Tibial nerve (tissue), 3 donors: ENCODE measurements at regions not wholly inside any gene's neighbourhood (a gene's known extent, or its start where the extent isn't known, plus 50 kb on each side); places are given as distances from the start of the nearest gene placed in this dataset.
"Not testable (repeated sequence)": the region's sequence is repeated elsewhere in the genome, so short reads cannot be mapped to it uniquely, and the experiment has no call there.

ENCODE experiments used
- POLR2A ChIP-seq, 2 donors: fragments of 450-650 bp; IDR thresholded peaks; one replicate each; pipeline ENCODE4 v1.6.1; 2017; ENCODE audit warnings: antibody characterized with exemption in 2 of 2, mild to moderate bottlenecking in 2 of 2, moderate library complexity in 2 of 2
- TF ChIP-seq, protein P1 (sequence below), 5 experiments: fragments of 200-600 bp in 3 of 5; fragments of 450-650 bp in 2 of 5; sonication (generic) in 3 of 5; IDR thresholded peaks; one replicate each; pipeline ENCODE4 v1.5.1; 2016 to 2019; ENCODE audit warnings: antibody characterized with exemption in 5 of 5, mild to moderate bottlenecking in 3 of 5, moderate library complexity in 2 of 5

DNA sequence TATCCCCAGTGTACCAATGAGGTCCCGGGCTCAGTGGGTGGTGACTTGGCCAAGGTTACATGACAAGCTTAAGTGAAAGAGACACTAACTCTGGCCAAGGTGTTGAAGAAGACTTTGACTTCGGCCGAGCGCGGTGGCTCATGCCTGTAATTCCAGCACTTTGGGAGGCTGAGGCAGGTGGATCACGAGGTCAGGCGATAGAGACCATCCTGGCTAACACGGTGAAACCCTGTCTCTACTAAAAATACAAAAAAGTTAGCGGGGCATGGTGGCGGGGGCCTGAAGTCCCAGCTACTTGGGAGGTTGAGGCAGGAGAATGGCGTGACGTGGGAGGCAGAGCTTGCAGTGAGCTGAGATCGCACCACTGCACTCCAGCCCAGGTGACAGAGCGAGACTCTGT, 65.6 kb upstream of the OPN4 start:
- TF ChIP-seq, protein P1, sequence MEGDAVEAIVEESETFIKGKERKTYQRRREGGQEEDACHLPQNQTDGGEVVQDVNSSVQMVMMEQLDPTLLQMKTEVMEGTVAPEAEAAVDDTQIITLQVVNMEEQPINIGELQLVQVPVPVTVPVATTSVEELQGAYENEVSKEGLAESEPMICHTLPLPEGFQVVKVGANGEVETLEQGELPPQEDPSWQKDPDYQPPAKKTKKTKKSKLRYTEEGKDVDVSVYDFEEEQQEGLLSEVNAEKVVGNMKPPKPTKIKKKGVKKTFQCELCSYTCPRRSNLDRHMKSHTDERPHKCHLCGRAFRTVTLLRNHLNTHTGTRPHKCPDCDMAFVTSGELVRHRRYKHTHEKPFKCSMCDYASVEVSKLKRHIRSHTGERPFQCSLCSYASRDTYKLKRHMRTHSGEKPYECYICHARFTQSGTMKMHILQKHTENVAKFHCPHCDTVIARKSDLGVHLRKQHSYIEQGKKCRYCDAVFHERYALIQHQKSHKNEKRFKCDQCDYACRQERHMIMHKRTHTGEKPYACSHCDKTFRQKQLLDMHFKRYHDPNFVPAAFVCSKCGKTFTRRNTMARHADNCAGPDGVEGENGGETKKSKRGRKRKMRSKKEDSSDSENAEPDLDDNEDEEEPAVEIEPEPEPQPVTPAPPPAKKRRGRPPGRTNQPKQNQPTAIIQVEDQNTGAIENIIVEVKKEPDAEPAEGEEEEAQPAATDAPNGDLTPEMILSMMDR (IDR thresholded peaks at IDR 0.05): not testable (repeated sequence)
- TF ChIP-seq POLR2A (IDR thresholded peaks at IDR 0.05): not testable (repeated sequence)
